ENCODE measurements at regions not wholly inside any gene's neighbourhood (a gene's known extent, or its start where the extent isn't known, plus 50 kb on each side); places are given as distances from the start of the nearest gene placed in this dataset.

DNA sequence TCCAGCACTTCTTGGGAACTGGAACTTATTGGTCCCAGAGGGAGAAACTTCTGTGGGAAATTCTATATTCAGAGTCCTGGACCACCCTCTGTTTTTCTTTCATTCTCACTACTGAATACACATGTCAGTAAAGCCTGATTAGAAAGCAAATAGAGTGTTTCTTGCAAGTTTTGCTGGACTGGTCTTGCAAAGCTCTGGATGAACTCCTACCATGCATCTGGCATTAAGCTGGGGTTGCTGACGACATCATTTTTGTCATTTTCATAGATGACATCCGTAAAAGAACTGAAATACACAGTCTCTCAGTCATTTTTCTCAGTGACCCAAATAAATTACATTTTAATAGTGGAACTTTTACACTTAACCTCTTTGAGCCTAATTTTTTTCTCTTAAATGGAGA, 283.2 kb downstream of the DMAC1 start:
- TF ChIP-seq ZBTB17 (tag by site-specific recombination; IDR thresholded peaks at IDR 0.05) (no peak), ZNF664 (tag by site-specific recombination; IDR thresholded peaks at IDR 0.05) (no peak), PRDM6 (tag by site-specific recombination; IDR thresholded peaks at IDR 0.05) (no peak), ZNF24 (tag by site-specific recombination; IDR thresholded peaks at IDR 0.05) (no peak), GLI4 (tag by site-specific recombination; IDR thresholded peaks at IDR 0.05) (no peak), ZNF530 (tag by site-specific recombination; IDR thresholded peaks at IDR 0.05; ENCODE audit: low read depth) (no peak)

DNA sequence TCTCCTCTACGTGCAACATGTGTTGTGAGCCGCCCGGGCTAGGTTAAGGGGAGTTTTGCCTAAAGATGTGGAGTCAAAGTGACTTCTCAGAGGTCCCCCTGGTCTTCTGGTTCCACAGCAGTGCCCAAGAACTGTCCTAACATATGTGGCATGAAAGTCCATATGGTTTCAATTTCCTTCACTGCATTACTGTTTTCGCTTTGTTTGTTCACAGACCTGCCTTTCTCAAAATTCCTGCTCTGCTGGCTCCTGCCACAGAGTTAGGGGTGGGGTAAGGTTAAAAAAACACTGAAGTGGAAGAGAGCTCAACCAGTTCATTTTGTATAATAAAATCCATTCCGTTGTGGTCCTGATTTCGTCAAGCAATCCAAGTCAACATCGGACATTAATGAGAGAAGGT, 289.4 kb downstream of the DMAC1 start:
- TF ChIP-seq ZNF701 (tag by site-specific recombination; IDR thresholded peaks at IDR 0.05): no peak
- TF ChIP-seq ZNF747 (tag by site-specific recombination; IDR thresholded peaks at IDR 0.05): no peak
- TF ChIP-seq ZFP41 (tag by site-specific recombination; IDR thresholded peaks at IDR 0.05; ENCODE audit: borderline replicate concordance): no peak
- TF ChIP-seq TCF7L2 (IDR thresholded peaks at IDR 0.05; ENCODE audit: borderline replicate concordance, low read depth, low read length): no peak
- TF ChIP-seq GLI2 (tag by site-specific recombination; IDR thresholded peaks at IDR 0.05; ENCODE audit: borderline replicate concordance, low read depth): no peak
- TF ChIP-seq ZFP69B (tag by site-specific recombination; IDR thresholded peaks at IDR 0.05): no peak
- no peak for TF ChIP-seq ZNF433 (tag by site-specific recombination; IDR thresholded peaks at IDR 0.05; ENCODE audit: low read depth)
- TF ChIP-seq ZNF426 (tag by site-specific recombination; IDR thresholded peaks at IDR 0.05): no peak
- TF ChIP-seq, protein P1, sequence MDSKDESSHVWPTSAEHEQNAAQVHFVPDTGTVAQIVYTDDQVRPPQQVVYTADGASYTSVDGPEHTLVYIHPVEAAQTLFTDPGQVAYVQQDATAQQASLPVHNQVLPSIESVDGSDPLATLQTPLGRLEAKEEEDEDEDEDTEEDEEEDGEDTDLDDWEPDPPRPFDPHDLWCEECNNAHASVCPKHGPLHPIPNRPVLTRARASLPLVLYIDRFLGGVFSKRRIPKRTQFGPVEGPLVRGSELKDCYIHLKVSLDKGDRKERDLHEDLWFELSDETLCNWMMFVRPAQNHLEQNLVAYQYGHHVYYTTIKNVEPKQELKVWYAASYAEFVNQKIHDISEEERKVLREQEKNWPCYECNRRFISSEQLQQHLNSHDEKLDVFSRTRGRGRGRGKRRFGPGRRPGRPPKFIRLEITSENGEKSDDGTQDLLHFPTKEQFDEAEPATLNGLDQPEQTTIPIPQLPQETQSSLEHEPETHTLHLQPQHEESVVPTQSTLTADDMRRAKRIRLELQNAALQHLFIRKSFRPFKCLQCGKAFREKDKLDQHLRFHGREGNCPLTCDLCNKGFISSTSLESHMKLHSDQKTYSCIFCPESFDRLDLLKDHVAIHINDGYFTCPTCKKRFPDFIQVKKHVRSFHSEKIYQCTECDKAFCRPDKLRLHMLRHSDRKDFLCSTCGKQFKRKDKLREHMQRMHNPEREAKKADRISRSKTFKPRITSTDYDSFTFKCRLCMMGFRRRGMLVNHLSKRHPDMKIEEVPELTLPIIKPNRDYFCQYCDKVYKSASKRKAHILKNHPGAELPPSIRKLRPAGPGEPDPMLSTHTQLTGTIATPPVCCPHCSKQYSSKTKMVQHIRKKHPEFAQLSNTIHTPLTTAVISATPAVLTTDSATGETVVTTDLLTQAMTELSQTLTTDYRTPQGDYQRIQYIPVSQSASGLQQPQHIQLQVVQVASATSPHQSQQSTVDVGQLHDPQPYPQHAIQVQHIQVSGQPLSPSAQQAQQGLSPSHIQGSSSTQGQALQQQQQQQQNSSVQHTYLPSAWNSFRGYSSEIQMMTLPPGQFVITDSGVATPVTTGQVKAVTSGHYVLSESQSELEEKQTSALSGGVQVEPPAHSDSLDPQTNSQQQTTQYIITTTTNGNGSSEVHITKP (tag by site-specific recombination; IDR thresholded peaks at IDR 0.05): no peak
- no peak for TF ChIP-seq ZNF530 (tag by site-specific recombination; IDR thresholded peaks at IDR 0.05; ENCODE audit: low read depth)
- no peak for TF ChIP-seq ZNF18 (tag by site-specific recombination; IDR thresholded peaks at IDR 0.05)
- TF ChIP-seq SP3 (tag by site-specific recombination; IDR thresholded peaks at IDR 0.05): no peak
- no peak for TF ChIP-seq ZNF548 (tag by site-specific recombination; IDR thresholded peaks at IDR 0.05)
- no peak for TF ChIP-seq ZBTB10 (tag by site-specific recombination; IDR thresholded peaks at IDR 0.05)
- Histone ChIP-seq H3K27ac (ENCODE audit: extremely low read depth, low read depth, low read length) (no peak overlapping the region), H3K36me3 (ENCODE audit: control insufficient read depth in 2 of 2, insufficient read depth in 1 of 2, low read length in 2 of 2) (no peaks in the 10 kb centered on the region), H3K4me3 (ENCODE audit: low read depth, low read length) (no peak overlapping the region), H3K4me1 (ENCODE audit: control insufficient read depth, insufficient read depth, low read length) (no peaks in the 10 kb centered on the region), H3K9me3 (ENCODE audit: control insufficient read depth, insufficient read depth, low read depth, low read length) (no peaks in the 10 kb centered on the region)
- ChIA-PET CTCF (no interaction called here), POLR2A (no interaction called here)

More for the DNA sequence above, 283.2 kb downstream of the DMAC1 start:
- H3K36me3 ChIP-seq (ENCODE audit: control insufficient read depth in 2 of 2, insufficient read depth in 1 of 2, low read length in 2 of 2): no peaks in the 10 kb centered on the region
- ChIA-PET POLR2A (no interaction called here), CTCF (interaction anchor here (1.4 kb wide), 1 partner anchor 463 kb away, joined by 5 read pairs; no protein-coding TSS in a partner anchor)
- H3K4me1 ChIP-seq (ENCODE audit: control insufficient read depth, insufficient read depth, low read length): no peaks in the 10 kb centered on the region
- no peak overlapping the region for H3K27ac ChIP-seq (ENCODE audit: extremely low read depth, low read depth, low read length)
- no peaks in the 10 kb centered on the region for H3K9me3 ChIP-seq (ENCODE audit: control insufficient read depth, insufficient read depth, low read depth, low read length)
- H3K4me3 ChIP-seq (ENCODE audit: low read depth, low read length): no peak overlapping the region

All from HEK293 (cell line).